Kasumi-1 (cell line): ENCODE measurements at regions not wholly inside any gene's neighbourhood (a gene's known extent, or its start where the extent isn't known, plus 50 kb on each side); places are given as distances from the start of the nearest gene placed in this dataset.
"Not testable (repeated sequence)": the region's sequence is repeated elsewhere in the genome, so short reads cannot be mapped to it uniquely, and the experiment has no call there.

Source experiments
- DNase-seq, 2 experiments: peaks; one replicate each; lab custom pipeline; 2025; lab: John Stamatoyannopoulos, UW

GRCh38 chr1:213585402-213585801, 402.4 kb upstream of the PROX1 start:
- DNase-seq = no peak

- no peak for DNase-seq
These were observed 401.7 kb upstream of the PROX1 start for GRCh38 chr1:213585959-213586586.

GRCh38 chr1:213586587-213586972, 401.2 kb upstream of the PROX1 start:
- DNase-seq = no peak

- no peak for DNase-seq
These were observed 391.0 kb upstream of the PROX1 start for GRCh38 chr1:213596729-213597128.

- no peak for DNase-seq
These were observed 389.5 kb upstream of the PROX1 start for GRCh38 chr1:213598263-213598662.

GRCh38 chr1:213600879-213601278, 386.9 kb upstream of the PROX1 start:
- DNase-seq = no peak

GRCh38 chr1:213601705-213602104, 386.1 kb upstream of the PROX1 start:
- not testable (repeated sequence) for DNase-seq

GRCh38 chr1:213602796-213603486, 384.8 kb upstream of the PROX1 start:
- no peak for DNase-seq

- DNase-seq = no peak
These were observed 383.3 kb upstream of the PROX1 start for GRCh38 chr1:213604477-213604876.

- no peak for DNase-seq
These were observed 382.0 kb upstream of the PROX1 start for GRCh38 chr1:213605732-213606131.

GRCh38 chr1:213606252-213606820, 381.4 kb upstream of the PROX1 start:
- no peak for DNase-seq

GRCh38 chr1:213613549-213613948, 374.2 kb upstream of the PROX1 start:
- DNase-seq = no peak

- no peak for DNase-seq
These were observed 372.4 kb upstream of the PROX1 start for GRCh38 chr1:213615226-213615916.

- DNase-seq = no peak
These were observed 370.6 kb upstream of the PROX1 start for GRCh38 chr1:213617133-213617532.

- DNase-seq = no peak
These were observed 369.7 kb upstream of the PROX1 start for GRCh38 chr1:213618094-213618493.

GRCh38 chr1:213619026-213619425, 368.7 kb upstream of the PROX1 start:
- DNase-seq = no peak

- DNase-seq = no peak
These were observed 366.7 kb upstream of the PROX1 start for GRCh38 chr1:213621077-213621476.

GRCh38 chr1:213622365-213623063, 365.3 kb upstream of the PROX1 start:
- DNase-seq = no peak

GRCh38 chr1:213623064-213623581, 364.6 kb upstream of the PROX1 start:
- DNase-seq = no peak

GRCh38 chr1:213623862-213624261, 363.9 kb upstream of the PROX1 start:
- DNase-seq = no peak

GRCh38 chr1:213636778-213637177, 351.0 kb upstream of the PROX1 start:
- not testable (repeated sequence) for DNase-seq

- DNase-seq = no peak
These were observed 346.5 kb upstream of the PROX1 start for GRCh38 chr1:213641312-213641711.
